ENCODE measurements at regions not wholly inside any gene's neighbourhood (a gene's known extent, or its start where the extent isn't known, plus 50 kb on each side); places are given as distances from the start of the nearest gene placed in this dataset.

GRCh38 chr20:17138237-17138636, 88.6 kb upstream of the PCSK2 start:
- DNase-seq = no peak

DNA sequence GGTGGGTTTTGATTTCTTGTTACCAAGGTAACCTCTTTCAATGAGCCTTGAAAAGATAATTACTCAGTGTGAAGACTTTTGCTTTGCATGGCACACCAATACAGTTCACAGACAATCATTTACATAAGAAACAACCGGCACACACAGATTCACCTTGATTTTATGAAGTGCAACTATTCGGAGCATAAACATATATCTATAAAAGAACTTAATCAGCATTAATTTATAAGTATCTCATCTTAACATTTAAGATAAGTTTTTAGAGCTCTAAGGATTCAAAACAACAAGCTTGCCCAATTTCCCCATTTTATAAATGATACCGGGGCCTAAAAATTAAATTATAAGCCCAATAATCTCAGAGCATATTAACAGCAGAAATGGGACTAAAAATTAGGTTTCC, 85.9 kb upstream of the PCSK2 start:
- DNase-seq = no peak

DNA sequence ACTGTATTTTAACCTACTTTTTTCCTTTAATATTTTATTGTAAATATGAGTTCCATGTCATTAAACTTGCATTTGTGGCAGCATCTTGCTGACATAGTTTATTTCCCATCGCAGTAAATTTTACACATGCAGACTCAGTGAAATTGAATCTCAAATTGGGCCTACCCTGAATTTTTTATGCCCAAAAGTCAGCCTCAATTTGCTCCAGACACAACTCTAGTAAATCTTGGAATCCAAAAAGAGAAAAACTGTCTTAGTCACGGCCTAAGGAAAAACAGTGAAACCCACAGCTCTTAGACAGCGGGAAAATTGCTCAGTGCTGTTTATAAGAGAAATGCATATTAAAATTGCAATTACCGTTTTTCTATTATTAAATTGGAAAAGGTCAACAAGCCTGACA, 85.3 kb upstream of the PCSK2 start:
- DNase-seq = no peak

DNA sequence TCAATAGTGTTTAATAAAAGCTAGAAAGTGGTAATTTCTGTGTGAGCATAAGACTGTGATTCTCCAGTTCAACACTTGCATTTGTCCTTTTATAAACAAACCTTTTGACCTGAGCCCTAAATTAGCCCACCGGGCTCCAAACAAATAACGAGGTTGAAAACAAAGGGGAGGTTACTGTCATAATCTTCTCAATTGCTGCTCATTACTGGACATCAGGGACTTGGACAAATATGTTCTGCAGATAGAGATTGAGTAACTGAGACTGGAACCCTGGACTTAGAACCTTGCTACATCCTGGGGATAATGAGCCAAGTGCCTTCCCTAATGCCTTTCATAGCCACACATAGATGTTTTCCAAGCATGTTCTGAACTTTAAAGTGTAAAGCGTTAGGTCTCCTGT, 84.2 kb upstream of the PCSK2 start:
- no peak for DNase-seq

- no peak for DNase-seq
Measured at GRCh38 chr20:17150858-17151257, 76.0 kb upstream of the PCSK2 start.

GRCh38 chr20:17155401-17155800, 71.4 kb upstream of the PCSK2 start:
- no peak for DNase-seq

GRCh38 chr20:17158701-17159100, 68.1 kb upstream of the PCSK2 start:
- no peak for DNase-seq

DNA sequence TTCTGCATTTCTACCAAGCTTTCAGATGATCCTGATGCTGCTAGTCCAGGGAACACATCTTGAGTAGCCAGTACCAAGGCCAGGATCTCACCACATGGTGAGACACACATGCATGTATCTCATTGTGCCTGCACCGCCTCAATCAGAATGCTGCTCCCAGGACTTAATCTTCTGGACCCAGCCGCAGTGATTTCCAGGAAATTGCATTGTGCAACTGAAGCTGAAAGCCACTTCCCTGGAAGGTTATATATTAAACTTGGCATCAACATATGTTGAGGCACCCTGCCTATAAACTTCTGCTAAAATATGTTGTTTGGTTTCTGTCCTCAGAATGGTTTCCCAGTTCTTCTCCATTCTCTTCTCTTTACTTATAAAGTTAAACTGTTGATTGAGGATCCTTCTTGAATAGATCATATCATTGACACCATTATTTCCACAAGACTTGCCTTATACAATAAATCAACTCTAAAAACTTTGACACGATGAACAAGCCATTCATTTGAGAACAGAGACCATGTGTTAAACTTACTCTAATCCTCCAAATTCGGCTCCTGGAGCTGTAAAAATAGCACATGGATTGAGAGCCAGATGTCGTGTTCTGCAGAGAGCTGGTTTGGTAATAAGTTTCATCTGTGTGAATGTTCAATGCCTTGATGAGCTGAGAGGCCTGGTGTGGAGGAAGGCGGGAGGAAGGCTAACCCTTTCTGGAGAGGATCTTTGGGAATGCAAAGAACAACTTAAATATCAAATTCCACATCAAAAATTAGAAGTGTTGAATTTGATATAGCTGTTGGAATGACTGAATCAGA, 65.0 kb upstream of the PCSK2 start:
- no peak for DNase-seq

GRCh38 chr20:17168026-17168612, 58.7 kb upstream of the PCSK2 start:
- DNase-seq = no peak

- peak; percentile 81 for DNase-seq
Measured at GRCh38 chr20:17169585-17170136, 57.2 kb upstream of the PCSK2 start.

- DNase-seq = no peak
Measured at GRCh38 chr20:17171746-17172280, 55.0 kb upstream of the PCSK2 start.

GRCh38 chr20:17172836-17173516, 53.9 kb upstream of the PCSK2 start:
- no peak for DNase-seq

Measured in NCI-H1105 (cell line).